HG03442 (cell line): ENCODE measurements at regions not wholly inside any gene's neighbourhood (a gene's known extent, or its start where the extent isn't known, plus 50 kb on each side); places are given as distances from the start of the nearest gene placed in this dataset.
"Not testable (repeated sequence)": the region's sequence is repeated elsewhere in the genome, so short reads cannot be mapped to it uniquely, and the experiment has no call there.

ENCODE experiments used
- ATAC-seq: cut with Tn5 transposase; IDR thresholded peaks from one replicate; pipeline ENCODE4 v1.9.1; 2021; ENCODE audit warnings: mild to moderate bottlenecking, moderate library complexity; ENCODE audit not compliant: unreplicated experiment

DNA sequence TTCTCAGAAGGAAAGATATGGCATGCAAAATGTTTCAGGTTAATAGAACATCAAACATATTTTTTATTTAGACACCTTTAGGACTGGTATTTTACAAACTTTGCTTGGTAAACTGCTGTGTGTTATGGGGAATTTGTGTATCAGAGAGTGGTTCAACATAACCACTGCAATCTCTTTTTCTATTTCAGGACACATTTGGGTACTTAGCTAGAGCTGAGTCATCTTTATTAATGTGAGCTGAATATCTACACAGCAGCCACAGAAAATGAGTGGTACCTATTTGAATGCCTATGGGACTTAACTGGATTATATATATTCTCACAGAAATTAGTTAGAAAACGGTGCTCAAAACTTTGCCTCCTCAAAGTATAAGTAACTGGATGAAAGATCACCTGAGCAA is 179.8 kb downstream of the SPDYE17 start:
- not testable (repeated sequence) for ATAC-seq

DNA sequence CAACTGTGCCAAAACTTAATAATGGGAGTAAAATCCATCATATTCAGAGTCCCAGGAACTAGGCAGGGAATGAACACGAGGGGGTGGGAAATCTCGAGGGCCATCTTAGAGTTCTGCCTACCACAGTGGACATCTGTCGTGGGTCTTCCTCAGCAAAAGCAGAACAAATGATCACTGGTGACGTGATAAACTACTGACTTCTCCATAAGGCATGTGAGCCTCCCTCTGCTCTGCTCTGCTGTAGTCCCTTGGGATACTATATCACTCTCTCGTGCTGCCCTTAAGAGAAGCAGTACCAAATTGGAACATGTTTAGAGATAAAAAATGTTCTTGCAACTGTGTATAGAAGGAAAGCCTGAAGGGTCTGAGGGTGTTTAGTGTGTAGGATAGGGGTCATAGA is 180.5 kb downstream of the SPDYE17 start:
- not testable (repeated sequence) for ATAC-seq

DNA sequence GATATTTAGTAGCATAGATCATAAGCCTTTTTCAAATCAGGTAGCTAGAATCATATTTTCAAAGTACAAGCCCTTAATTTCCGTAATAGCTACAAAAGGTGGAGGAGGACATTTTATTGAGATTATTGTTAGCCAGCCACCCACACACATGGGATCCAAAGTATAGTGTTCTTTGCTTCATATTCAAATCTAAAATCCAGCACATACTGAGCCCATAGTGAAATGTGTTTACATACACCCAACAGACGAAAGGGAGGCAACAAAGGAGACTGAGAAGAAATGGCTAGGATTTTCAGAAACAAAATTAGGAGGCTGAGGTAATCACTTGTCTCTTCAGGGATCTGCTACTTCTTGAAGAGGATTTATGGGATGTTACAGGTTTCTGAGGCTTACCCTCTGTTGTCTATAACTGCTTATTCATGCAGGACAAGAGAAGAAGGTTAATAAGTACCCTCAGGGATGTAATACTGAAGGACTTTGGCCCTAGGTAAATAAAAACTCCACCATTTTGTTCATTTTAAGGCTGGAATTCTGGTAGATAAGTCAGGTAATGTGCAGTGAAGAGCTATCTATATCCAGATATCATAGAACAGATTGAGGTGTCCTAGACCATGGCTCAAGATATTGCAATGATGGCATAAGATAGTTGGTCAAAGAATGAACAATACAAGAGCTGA is 182.1 kb downstream of the SPDYE17 start:
- not testable (repeated sequence) for ATAC-seq

DNA sequence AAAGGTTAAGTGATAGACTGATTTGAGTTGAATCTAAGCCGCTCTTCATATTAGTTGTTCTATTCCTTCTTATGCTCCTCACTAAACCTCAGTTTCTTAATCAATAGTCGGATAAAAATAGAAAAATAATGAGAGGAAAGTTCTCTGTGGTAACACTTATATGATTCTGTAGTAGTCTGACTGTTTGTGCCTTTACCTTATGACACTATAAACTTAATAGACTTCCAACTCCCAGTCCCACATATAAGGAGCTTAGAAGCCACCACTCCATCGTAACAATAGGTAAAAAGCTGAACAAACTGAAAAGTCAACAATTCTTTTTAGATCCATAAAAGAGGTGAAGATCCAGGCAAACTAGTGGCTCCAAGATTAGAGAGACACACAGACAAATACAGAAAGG is 192.3 kb downstream of the SPDYE17 start:
- ATAC-seq = not testable (repeated sequence)

DNA sequence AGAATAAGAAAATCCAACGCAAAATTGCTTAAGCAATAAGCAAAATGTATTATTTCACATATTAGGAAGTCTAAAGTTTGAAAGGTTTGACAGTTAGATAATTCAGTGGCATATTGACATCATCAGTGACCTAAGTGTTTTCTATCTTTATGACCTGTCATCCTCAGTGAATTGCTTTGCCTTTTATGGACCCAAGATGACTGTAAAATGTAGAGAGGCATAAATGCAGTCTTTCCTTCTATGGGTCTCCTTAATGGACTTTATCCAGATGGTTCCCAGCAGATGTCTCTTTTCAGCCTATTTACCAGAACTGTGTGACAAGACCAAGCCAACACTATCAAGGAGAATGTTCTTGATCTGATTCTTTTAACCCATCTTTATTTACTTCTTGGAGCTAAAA is 192.9 kb downstream of the SPDYE17 start:
- ATAC-seq = not testable (repeated sequence)

DNA sequence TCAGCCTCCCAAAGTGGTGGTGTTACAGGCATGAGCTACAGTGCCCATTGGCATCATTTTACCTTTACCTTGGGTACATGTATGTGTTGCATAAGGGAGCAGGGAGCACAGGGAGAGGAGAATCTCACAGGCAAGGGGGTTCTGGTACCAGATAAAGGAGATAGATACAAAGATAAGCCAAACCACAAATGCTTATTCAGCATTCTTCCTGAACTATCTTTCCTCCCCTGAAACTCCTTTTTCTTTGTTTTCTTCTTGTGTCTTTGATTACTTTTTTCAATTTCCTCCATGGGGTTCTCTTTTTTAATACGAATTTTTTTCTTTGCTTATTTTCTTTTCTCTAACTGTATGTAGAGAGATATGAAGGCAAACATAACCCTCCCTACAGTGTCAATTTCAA is 193.8 kb downstream of the SPDYE17 start:
- not testable (repeated sequence) for ATAC-seq

DNA sequence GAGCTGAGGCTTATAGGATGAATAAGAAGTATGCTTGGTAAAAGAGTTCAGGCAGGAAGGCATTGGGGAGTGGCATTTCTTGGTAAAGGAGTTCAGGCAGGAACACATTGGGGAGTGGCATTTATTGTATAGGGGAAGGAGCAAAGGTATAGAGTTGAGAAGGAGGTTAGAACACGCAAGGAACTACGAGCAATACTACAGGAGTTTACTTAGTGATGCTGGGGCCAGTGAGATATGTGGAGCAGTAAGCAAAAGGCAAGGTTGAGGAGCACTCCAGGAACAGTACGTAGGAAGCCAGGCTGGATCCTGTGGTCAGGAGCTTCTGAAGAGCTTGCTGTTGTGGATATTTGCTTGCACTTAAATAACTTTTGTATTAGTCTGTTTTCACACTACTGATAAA is 202.2 kb upstream of the POMZP3 start:
- ATAC-seq = not testable (repeated sequence)

DNA sequence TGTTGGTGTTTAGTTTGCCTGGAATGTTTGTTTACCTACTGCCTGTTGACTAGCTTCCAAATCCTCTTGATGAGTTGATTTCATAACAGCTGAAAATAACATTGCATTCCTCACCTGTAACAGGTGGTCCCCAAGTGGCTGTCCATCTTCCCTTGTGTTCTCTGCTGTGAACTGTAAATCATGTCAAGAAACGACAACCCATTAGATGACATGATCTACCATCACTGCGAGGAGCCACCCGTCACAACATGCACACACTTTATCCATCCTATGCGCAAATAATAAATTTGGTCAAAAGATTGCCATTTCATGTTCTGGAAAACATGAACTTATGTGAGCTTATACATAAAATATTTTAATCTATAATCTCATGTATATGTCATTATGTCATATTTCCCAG is 199.1 kb upstream of the POMZP3 start:
- ATAC-seq = not testable (repeated sequence)

DNA sequence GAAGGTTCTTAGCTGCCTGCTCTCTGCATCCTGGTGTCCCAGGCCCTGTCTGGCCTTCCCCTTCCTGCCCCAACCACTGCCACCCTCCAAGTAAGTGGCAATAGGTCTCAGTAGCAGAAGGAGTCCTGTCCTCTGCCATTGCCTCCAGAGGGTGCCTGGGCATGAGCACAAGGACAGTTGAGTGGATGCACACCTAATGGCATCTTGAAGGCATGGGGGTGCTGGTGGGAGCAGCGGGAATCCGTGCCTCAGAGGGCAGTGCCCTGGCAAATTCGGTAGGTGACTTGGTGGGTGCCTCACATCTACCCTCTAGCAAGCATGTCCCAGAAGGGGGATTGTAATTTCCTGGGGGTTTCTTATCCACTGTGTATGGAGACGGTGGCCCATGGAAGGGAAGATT is 182.8 kb upstream of the POMZP3 start:
- ATAC-seq = not testable (repeated sequence)

DNA sequence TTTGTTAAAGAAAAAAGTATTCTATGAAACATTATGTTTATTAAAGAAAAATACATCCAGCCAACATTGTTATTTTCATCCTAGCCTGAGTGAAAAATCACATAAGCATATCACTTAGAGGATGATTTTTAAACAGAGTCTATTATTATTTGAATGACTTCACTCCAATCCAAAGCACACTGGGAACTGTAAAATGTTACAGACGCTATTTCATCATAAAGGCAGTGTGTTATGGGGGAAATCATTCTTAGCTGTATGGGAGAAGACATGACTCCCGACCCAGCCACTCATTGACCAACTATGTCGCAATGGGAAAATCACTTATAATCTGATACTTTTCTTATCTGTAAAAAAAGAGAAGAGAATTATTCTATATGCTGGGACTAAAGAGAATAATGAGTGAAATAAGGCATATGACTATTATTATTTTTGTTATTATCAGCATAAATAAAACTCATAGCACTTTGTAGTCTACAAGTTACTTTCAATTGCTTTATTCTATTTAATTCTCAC is 180.6 kb upstream of the POMZP3 start:
- ATAC-seq = not testable (repeated sequence)

DNA sequence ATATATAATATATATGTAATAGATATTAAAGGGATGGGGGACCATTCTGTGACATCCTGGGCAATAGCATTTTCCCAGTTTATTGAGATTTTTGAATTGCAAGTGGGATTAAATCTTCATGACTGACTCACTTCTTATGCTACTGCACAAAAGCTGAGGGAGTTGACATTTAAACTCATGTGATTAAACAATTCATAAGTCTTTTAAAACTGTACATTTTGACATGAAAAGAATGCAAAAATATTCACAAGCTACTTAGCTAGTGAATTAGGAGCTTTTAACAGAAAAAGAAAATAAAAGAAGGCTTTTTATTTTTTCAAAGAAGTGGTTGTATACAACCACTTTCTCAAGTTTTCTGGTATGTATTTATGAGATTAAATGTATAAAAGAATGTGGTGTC is 179.4 kb upstream of the POMZP3 start:
- not testable (repeated sequence) for ATAC-seq

DNA sequence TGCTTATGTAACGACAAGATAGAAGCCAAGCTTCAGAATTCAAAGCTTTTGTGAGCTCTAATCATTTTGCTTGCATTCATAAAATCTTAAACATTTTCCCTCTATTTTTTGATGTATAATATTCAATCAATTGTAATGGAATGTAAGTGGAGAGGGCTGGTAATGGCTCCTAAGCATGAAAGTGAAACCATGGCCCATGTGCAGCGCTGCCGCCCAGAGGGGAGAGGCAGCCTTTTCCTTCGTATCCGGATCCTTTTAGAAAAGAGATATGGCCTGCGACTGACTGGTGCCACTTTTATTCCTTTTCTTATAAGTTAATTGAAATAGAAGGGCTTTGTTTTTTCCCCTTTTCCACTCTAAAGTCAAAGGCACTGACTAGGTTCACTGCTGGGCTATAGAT is 178.9 kb upstream of the POMZP3 start:
- ATAC-seq = not testable (repeated sequence)

DNA sequence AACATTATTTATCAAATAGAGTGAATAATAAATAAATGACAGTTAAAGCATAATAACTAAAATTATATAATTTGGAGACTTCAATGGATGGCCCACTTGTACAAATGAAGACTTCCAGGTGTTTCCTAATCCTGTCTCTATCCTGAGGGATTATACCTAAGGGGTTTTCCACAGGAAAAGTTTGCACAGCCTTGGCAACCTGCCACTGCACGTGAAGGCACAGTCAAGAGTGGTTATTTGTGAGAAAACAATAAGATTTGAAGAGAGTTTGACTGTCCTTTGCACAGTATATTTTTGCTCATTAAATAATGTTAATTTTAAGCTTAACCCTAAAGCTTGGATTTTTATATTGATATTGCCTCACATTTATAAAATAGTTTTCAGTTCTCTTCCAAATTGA is 178.2 kb upstream of the POMZP3 start:
- not testable (repeated sequence) for ATAC-seq

DNA sequence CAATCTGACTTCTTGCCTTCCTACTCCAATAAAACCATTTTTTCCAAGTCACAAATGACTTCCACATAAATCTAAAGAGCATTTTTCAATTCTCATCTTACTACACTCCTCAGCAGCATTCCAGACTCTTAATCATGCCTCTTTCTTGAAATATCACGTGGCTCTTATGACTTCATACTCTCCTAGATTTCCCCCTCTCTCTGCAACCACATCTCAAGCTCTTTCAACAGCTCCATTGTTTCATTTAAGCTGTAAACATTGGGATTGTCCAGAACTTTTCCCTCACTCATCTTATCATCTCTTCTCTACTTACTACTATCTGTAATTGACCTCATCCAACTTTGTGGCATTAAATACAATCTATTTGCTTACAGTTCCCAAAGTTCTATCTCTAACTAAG is 170.6 kb upstream of the POMZP3 start:
- not testable (repeated sequence) for ATAC-seq

DNA sequence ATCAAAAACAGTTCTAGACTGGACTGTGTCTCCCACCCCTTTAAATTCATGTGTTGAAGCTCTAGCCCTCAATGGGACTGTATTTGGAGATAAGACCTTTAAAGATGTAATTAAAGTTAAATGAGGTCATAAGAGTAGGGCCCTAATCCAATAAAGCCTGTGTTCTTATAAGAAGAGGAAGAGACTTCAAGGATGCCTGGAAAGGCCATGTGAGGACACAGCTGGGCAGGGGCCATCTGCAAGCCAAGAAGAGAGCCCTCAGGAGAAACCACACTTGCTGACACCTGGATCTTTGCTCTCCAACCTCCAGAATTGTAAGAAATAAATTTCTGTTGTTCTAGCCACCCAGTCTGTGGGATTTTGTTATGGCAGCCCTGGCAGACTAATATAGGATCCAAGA is 153.6 kb upstream of the POMZP3 start:
- not testable (repeated sequence) for ATAC-seq

DNA sequence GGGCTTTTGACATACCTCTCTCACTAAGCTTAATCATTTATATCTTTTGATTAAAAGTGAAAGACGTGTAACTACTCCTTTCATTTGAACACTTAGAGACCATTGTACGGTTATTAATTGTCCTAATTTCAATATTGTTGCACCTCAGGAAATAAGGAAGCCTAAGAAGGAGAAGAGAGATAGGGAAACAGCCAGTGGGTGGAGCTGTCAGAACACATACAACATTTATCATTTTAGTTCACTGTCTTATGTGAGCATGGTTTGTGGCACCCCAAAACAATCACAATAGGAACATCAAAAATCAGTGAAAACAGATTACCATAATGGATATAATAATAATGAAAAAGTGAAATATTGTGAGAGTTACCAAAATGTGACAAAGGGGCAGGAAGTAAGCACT is 147.2 kb upstream of the POMZP3 start:
- ATAC-seq = not testable (repeated sequence)

DNA sequence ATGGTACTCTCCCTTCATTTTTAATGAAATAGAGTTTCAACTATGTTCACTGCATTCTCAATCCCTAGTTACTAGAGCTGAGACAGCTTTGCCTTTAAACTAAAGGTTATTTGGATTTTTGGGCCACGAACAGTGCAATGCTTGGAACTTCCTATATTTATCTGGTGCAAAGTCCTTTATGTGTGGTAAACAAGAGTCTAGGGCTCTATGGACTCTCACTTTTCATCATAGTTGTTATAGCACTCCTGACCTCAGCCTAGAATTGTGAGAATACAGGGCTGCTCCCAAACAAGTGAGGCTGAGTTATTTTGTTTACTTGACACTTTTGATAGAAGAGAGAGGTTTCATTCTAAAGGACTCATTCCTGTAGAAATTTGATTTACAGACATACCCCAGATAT is 144.9 kb upstream of the POMZP3 start:
- ATAC-seq = not testable (repeated sequence)

DNA sequence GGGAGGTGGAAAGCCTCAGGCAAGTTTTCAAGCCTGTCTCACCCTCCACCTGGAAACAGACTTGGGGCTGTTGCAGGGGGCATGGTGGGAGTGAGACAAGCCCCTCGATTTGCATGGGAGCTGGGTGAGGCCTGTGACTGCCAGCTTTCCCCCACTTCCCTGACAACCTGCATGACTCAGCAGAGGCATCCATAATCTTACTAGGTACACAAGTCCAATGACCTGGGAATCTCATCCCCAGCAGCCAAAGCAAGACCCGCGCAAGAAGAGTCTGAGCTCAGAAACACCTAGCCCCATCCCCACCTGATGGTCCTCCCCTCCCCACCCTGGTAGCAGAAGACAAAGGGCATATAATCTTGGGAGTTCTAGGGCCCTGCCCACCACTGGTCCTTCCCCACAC is 136.9 kb upstream of the POMZP3 start:
- not testable (repeated sequence) for ATAC-seq

DNA sequence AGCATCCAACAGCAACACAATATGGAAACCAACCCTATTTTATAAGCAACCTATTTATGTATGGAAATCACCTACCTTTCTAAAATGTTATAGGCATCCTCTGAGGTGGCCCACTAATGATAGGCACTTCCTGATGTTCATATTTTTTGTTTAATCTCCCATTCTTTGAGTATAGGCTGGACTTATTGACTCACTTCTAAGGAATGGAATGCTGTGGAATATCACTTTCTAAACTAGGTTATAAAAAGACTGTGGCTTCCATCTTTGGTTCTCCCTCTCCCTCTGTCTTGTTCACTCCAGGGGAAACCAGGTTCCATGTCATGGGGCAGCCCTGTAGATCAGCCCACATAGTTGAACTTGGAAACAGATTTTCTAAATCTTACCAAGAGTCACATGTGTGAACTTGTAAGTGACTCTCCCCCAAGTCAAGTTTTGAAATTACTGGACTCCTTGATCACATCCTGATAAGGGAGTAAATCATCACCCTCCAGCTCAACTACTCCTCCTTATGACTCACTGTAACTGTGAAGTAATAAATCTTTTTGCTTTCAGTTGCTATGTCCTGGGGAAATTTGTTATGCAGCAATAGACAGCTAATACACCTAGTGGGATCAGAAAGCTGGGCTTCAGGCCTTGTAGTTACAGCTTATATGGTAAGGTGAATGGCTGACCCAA is 133.6 kb upstream of the POMZP3 start:
- not testable (repeated sequence) for ATAC-seq

DNA sequence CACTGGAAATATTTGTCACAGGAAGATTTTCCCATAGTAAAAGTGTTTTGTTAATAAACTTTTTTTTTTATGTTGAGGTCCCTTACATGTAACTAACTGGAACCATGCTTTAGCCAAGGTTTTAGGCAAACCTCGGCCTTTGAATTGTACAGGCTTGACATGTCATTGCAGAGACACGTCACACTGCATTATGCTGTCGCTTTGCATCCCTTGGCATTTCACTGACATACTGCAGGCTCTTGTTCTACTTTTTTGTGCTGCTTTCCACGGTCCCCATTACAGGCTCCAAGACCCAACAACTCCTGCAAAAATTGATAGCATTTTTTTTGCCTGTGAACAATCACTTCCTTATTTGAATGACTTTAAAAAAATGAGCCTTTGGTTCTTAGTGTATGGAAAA is 112.5 kb upstream of the POMZP3 start:
- ATAC-seq = not testable (repeated sequence)

DNA sequence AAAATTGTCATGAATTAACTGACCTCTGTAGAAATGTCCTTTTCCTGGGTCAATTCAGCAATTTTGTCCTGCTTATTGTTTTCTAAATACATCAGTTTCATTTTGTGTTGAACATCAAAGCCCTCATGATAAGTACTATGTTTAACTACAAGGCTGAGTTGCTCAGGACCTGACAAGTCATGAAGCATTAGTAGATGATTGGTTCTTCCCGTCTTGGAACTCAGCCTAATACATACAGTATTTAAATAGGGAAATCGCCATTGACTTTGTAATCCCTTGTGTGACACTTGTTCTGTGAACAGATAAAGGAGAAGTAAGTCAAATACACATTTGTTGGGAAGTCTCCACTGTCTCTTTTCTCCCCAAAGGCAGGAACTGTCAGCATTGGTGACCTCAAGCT is 109.6 kb upstream of the POMZP3 start:
- not testable (repeated sequence) for ATAC-seq

DNA sequence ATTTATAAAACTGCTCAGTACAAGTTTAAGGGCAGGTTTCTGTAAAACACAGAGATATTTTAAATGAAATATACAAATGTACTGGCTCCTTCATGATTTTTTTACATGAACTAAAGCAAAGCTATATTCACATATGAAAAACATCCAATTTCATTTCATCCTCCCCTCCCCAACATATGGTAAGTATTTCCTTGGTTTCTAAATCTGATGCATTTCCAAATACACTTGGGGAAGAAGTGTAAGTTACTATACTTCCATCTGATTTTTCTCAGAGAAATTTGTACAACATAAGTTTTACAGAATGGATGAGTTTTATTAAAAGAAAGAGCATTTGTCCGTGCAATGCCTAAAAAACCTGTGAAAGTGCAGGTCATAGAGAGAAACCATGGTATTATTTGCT is 109.0 kb upstream of the POMZP3 start:
- ATAC-seq = not testable (repeated sequence)
